ENCODE measurements at regions not wholly inside any gene's neighbourhood (a gene's known extent, or its start where the extent isn't known, plus 50 kb on each side); places are given as distances from the start of the nearest gene placed in this dataset.

DNA sequence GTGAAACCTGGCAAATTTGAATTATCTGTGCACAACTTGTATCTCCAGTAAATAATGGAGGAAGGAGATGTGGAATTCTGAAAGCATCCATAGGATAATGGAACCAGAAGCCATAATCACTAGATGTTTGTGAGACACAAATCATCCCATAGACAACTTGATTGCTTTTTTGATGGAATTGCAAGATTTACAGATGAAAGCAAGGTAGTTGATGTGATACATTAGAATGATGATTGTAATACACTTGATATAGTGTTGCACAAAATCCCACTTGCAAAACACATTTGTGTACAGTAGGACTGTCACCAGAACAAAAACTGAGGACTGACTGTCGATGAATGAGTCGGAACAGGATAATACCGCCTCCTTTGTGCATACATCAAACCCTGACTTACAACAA lies 178.3 kb downstream of the IRS2 start:
- no peak for TF ChIP-seq EZH2 (IDR thresholded peaks at IDR 0.05; ENCODE audit: insufficient read depth, poor library complexity, severe bottlenecking)
- TF ChIP-seq EZH2phosphoT487 (IDR thresholded peaks at IDR 0.05; ENCODE audit: insufficient read depth, low read depth): no peak
